Body of pancreas (tissue), 4 donors: ENCODE measurements at regions not wholly inside any gene's neighbourhood (a gene's known extent, or its start where the extent isn't known, plus 50 kb on each side); places are given as distances from the start of the nearest gene placed in this dataset.

Source experiments
- ATAC-seq: fragments of 150-250 bp; one replicate; pipeline ENCODE4 v1.9.1; 2016
- DNase-seq, 4 donors: peaks; one replicate each; pipeline ENCODE4 v3.0.0-alpha.2; 2019
- H3K27ac ChIP-seq, 4 donors: fragments of 200-600 bp; sonication (generic); 1 replicate in 3 of 4; 2 replicates in 1 of 4; pipeline versions ENCODE4 v1.5.1 to v1.6.1; 2016 to 2019; ENCODE audit warnings: mild to moderate bottlenecking in 1 of 4, mixed read lengths in 1 of 4, moderate library complexity in 1 of 4
- H3K27me3 ChIP-seq, 2 donors: fragments of 200-600 bp; sonication (generic); one replicate each; pipeline ENCODE4 v1.6.0; 2016; ENCODE audit warnings: mild to moderate bottlenecking in 1 of 2
- H3K36me3 ChIP-seq, 2 donors: fragments of 200-600 bp; sonication (generic); replicated peaks in 1 of 2; 2 replicates each; pipeline ENCODE4 v1.5.1; 2016; ENCODE audit warnings: low read depth in 2 of 2; ENCODE audit not compliant: insufficient read depth in 1 of 2
- H3K4me1 ChIP-seq: fragments of 200-600 bp; sonication (generic); one replicate; pipeline ENCODE4 v1.6.0; 2016
- H3K4me3 ChIP-seq, 2 donors: fragments of 200-600 bp; sonication (generic); 1 replicate in 1 of 2; 2 replicates in 1 of 2; pipeline ENCODE4 v1.5.1; 2016 to 2019
- H3K9me3 ChIP-seq, 3 donors: fragments of 200-600 bp; sonication (generic); 1 replicate in 2 of 3; 2 replicates in 1 of 3; pipeline ENCODE4 v1.5.1; 2016
- POLR2A ChIP-seq, 3 donors: fragments of 450-650 bp; IDR thresholded peaks; one replicate each; pipeline ENCODE4 v1.6.1; 2016; ENCODE audit warnings: antibody characterized with exemption in 3 of 3, mild to moderate bottlenecking in 2 of 3
- WGBS, 2 donors: methylation state at CpG; one replicate each; pipeline ENCODE4 v1.1.5; 2017; 5-methylcytosine and 5-hydroxymethylcytosine counted together
- intact Hi-C: fragments of 100-400 bp; cut with DNase I; formaldehyde crosslinking; loops from one replicate; pipeline ENCODE4 v1.15.1; 2023
- TF ChIP-seq, protein P1 (sequence below), 7 experiments: fragments of 450-650 bp in 4 of 7; fragments of 200-600 bp in 3 of 7; sonication (generic) in 3 of 7; IDR thresholded peaks; one replicate each; pipeline ENCODE4 v1.5.1; 2016 to 2019; ENCODE audit warnings: antibody characterized with exemption in 7 of 7

DNA sequence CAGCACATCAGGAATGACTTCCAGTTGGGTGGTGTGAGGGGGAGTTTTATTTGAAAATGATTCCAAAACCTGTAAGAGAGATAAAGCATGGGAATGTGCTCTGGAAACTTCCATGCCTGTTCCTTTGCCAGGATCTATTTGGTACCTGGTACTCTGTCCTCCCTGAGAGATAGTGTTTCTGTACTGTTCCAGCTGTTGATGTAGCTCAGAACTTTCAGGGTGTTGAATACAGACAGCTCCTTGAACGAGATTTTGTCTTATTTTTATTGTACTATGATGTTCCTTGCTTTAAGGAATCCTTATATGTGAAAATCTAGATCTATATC lies 148.7 kb upstream of the RIPOR2 start:
- no peak for ATAC-seq
- Histone ChIP-seq H3K9me3 (no peaks in the 10 kb centered on the region), H3K4me3 (no peak overlapping the region), H3K27ac (no peak overlapping the region), H3K4me1 (peaks cover 6% of the 10 kb centered on the region), H3K27me3 (no peaks in the 10 kb centered on the region), H3K36me3 (no peaks in the 10 kb centered on the region)
- TF ChIP-seq POLR2A (IDR thresholded peaks at IDR 0.05): no peak
- TF ChIP-seq, protein P1, sequence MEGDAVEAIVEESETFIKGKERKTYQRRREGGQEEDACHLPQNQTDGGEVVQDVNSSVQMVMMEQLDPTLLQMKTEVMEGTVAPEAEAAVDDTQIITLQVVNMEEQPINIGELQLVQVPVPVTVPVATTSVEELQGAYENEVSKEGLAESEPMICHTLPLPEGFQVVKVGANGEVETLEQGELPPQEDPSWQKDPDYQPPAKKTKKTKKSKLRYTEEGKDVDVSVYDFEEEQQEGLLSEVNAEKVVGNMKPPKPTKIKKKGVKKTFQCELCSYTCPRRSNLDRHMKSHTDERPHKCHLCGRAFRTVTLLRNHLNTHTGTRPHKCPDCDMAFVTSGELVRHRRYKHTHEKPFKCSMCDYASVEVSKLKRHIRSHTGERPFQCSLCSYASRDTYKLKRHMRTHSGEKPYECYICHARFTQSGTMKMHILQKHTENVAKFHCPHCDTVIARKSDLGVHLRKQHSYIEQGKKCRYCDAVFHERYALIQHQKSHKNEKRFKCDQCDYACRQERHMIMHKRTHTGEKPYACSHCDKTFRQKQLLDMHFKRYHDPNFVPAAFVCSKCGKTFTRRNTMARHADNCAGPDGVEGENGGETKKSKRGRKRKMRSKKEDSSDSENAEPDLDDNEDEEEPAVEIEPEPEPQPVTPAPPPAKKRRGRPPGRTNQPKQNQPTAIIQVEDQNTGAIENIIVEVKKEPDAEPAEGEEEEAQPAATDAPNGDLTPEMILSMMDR (IDR thresholded peaks at IDR 0.05): no peak
- WGBS, 2 donors: 60 to 88% methylated on average over 1 of the region's 1 CpG
- DNase-seq: no peak
- intact Hi-C loops: no loop called here

DNA sequence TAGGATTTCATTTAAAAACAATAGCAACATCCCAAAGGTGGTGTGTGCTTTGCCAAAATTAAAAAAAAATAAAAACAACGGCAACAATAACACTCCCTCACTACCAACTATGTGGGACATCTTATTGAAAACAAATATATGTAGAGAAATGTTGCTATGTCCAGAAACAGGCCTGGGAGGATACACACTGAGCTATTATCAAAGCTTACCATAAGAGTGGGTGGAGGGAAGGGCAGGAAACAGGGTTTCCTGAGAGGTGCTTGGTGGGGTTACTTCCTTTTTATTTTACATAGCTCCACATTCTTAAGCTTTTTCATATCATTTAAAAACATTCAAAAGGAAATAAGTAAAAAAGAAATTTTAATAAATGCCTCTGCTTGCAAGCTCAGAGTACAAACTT lies 150.0 kb upstream of the RIPOR2 start:
- no peaks in the 10 kb centered on the region for H3K9me3 ChIP-seq
- 8 to 33% methylated on average over 1 of the region's 1 CpG for WGBS, 2 donors
- DNase-seq: no peak
- no peak for ATAC-seq
- H3K4me1 ChIP-seq: peaks cover 6% of the 10 kb centered on the region
- TF ChIP-seq POLR2A (IDR thresholded peaks at IDR 0.05): no peak
- TF ChIP-seq, protein P1 (IDR thresholded peaks at IDR 0.05): no peak
- H3K27me3 ChIP-seq: no peaks in the 10 kb centered on the region
- H3K27ac ChIP-seq: no peak overlapping the region
- intact Hi-C loops: no loop called here
- no peaks in the 10 kb centered on the region for H3K36me3 ChIP-seq
- H3K4me3 ChIP-seq: no peak overlapping the region

DNA sequence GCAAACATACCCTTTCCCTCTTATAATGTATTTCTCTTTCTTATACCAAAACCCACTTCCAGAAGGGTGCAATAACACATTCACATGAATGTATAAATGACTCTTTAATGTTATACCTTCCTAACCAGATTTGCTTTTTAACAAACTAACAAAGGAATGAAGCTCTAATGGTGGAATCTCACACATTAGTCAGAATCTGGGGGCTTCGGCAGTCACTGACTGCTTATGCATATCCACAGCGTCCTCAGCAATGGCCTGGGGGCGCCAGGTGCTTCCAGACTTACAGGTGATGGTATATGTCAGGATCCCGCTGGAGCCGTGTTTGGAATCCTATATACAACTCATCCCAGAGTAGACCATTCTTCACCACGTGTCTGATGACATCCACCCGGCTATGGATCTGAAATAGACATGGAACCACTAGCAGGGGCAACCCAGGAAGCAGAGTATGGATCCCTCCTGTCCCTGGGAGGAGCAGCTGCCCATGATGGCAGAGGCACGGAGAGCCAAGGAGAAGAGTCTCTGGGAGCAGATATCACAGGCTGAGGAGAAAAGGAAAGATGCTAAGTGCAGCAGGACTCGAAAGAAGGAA lies 150.8 kb upstream of the RIPOR2 start:
- DNase-seq: no peak
- no peak overlapping the region for H3K4me3 ChIP-seq
- TF ChIP-seq, protein P1 (IDR thresholded peaks at IDR 0.05): no peak
- no peak for TF ChIP-seq POLR2A (IDR thresholded peaks at IDR 0.05)
- intact Hi-C loops: no loop called here
- no peak for ATAC-seq
- 73 to 74% methylated on average over 6 to 9 of the region's 9 CpGs for WGBS, 2 donors
- no peaks in the 10 kb centered on the region for H3K27me3 ChIP-seq
- no peak overlapping the region for H3K27ac ChIP-seq
- peaks cover 6% of the 10 kb centered on the region for H3K4me1 ChIP-seq
- no peaks in the 10 kb centered on the region for H3K9me3 ChIP-seq
- H3K36me3 ChIP-seq: no peaks in the 10 kb centered on the region

DNA sequence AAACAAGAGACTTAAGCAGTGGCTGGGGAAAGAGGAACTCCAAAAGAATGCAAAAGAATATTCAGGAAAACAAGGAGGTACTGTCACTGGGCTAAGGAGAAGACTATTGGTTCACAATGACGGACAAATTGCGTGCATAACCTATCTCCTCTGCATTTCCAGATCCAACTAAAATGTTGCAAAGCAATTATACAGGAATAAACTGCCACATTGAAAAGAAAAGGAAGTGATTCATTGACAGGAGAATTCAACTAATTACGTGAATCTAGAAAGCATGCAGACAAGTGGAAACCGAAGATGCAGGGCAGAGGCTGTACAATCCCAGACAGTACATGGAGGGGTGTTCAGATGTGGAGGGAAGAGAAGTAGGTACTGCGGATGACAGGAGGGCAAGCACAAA lies 152.8 kb upstream of the RIPOR2 start:
- H3K27ac ChIP-seq: no peak overlapping the region
- no peaks in the 10 kb centered on the region for H3K9me3 ChIP-seq
- no peak for TF ChIP-seq POLR2A (IDR thresholded peaks at IDR 0.05)
- TF ChIP-seq, protein P1 (IDR thresholded peaks at IDR 0.05): no peak
- no peak for ATAC-seq
- H3K4me1 ChIP-seq: peaks cover 5% of the 10 kb centered on the region
- WGBS, 2 donors: 57 to 64% methylated on average over 5 of the region's 5 CpGs
- intact Hi-C loops: no loop called here
- no peak for DNase-seq
- no peaks in the 10 kb centered on the region for H3K36me3 ChIP-seq
- no peaks in the 10 kb centered on the region for H3K27me3 ChIP-seq
- no peak overlapping the region for H3K4me3 ChIP-seq

DNA sequence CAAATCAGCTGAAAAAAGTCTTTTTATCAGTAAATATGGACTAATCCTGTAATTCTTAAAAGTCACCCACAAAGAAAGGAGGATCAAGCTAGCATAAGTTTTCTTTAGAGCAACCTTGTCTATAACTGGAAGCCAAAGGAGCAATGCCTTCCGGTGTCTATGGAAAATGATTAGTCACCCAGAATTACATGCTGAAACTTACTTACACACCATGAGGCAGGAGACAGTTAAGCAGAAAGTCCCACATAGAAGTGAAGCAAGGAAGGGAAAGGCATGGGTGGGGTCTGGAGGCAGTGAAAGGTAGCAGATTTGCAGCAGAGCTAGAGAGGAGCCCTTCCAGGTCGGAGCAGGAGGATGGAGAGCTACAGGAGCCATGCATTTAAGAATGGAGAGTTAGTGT lies 153.7 kb upstream of the RIPOR2 start:
- intact Hi-C loops: no loop called here
- ATAC-seq: no peak
- H3K36me3 ChIP-seq: no peaks in the 10 kb centered on the region

More for the DNA sequence above, 153.7 kb upstream of the RIPOR2 start:
- Histone ChIP-seq H3K4me3 (no peak overlapping the region), H3K27me3 (no peaks in the 10 kb centered on the region), H3K27ac (no peak overlapping the region), H3K9me3 (no peaks in the 10 kb centered on the region), H3K4me1 (no peaks in the 10 kb centered on the region)
- WGBS, 2 donors: 39 to 58% methylated on average over 2 of the region's 2 CpGs
- DNase-seq: no peak
- TF ChIP-seq POLR2A (IDR thresholded peaks at IDR 0.05): no peak
- TF ChIP-seq, protein P1 (IDR thresholded peaks at IDR 0.05): no peak
